Stimulated activated CD4-positive, alpha-beta T cell treated with anti-CD3 and anti-CD28 coated beads, TNF-alpha, amount 100 ng/mL, for 48 hours (primary cell): ENCODE measurements at regions not wholly inside any gene's neighbourhood (a gene's known extent, or its start where the extent isn't known, plus 50 kb on each side); places are given as distances from the start of the nearest gene placed in this dataset.

Source experiments
- DNase-seq, 3 donors: peaks; one replicate each; pipeline ENCODE4 v3.0.0-alpha.2; 2020; ENCODE audit warnings: low read depth in 3 of 3

DNA sequence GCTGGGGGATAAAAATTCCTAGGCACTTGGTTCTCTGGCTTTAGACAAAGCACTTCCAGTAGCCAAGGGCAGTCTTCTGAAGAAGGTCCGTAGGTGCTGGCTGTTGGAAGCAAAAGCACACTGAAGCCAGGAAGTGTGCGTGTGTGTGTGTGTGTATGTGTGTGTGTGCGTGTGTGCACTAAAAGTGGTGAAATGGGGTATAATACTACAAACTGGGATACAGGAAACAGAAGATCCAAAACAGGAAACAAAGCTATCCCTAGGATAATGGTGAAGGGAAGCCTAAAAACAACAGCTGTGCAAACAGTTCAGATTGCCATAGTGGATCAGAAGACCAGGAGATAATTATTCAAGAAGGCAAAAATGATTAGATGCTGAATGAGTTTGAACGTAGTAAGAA lies 103.4 kb downstream of the IL20RB start:
- DNase-seq = no peak

DNA sequence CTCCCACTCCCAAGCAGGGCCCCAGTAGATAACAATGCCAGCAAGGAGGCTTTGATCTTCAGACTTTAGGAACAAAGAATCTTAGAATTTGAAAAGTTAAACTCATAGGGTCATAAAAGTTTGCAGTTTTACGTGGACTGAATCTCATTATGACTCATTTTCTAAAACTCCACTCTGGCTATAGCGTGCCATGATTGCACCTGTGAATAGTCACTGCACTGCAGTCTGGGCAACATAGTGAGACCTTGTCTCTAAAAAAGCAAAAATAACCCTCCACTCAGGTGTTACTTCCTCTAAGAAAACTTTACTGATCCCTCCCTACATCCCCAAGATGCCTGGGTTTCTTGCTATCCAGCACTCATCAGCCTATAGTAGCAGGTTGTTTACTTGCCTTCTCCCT lies 104.5 kb downstream of the IL20RB start:
- no peak for DNase-seq

DNA sequence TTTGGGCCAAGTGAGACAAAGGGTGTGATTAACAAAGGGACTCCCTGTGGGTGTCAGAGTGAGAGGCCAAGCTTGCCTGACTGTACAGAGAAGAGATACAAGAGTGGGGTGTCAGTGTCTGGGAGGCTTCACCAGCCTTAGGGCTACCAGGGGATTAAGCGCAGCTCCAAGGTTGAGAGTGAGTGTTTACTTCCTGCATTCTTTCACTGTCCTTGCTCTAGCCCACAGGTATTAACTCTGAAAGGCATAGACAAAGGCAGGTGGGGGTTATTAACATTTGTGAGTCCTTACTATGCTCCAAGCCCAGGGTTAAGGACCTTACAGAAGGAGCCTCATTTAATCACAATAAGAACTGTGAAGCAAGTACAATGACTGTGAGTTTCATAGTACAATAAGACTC lies 107.6 kb downstream of the IL20RB start:
- DNase-seq = no peak

DNA sequence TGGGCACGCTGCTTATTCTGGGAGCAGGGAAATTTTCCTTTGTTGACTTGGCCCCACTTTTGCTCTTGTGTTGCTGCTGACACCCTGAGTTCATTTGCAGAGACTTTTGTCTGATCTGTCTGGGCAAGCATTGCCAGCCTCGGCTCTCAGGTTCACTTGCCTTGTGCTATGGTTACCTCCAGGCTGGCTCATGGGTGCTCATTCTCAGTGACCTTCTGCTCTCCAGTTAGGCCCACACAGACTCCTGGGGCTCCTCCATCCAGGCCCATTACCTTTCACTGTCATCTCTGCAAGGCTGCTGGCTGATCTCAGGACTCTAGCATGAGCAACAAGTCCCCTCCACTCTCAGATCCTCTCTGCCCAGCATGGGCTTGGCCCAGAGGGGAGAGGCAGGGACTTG lies 108.3 kb downstream of the IL20RB start:
- no peak for DNase-seq

DNA sequence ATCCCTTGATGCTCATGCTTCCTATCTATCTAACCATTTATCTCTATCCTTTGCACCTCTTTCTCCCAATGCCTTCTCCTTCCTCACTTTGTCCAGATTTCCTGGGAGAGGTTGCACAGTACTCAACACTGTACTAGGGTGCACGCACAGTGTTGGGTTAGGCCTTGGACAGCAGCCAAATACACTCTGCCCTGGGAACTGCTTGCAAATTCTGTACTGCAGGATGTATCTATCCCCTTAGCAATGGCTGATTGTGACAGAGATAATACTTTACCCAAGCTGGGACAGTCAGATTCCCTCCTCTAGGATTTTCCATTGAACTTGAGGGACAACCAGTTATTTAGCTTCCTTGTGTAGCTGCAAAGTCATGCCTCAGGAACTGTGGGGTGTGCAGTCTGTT lies 113.3 kb downstream of the IL20RB start:
- no peak for DNase-seq

DNA sequence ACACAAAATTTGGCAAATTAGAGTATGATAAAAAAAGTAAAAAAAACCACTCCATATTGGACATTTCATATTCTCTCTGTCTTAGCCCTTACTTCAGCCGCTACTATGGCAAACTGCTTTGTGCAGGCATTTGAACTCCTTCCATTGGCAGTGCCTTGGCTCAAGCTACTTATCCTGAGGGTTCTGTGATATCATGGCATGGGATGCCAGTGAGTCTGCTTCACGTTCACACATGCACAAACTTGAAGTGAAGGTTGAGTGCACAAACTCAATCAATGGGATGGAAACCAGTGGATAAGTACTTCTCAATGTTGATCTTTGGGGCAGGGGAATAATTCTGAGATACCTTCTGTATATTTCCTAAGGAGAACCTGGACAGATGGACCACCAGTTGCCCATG lies 117.2 kb downstream of the IL20RB start:
- no peak for DNase-seq

DNA sequence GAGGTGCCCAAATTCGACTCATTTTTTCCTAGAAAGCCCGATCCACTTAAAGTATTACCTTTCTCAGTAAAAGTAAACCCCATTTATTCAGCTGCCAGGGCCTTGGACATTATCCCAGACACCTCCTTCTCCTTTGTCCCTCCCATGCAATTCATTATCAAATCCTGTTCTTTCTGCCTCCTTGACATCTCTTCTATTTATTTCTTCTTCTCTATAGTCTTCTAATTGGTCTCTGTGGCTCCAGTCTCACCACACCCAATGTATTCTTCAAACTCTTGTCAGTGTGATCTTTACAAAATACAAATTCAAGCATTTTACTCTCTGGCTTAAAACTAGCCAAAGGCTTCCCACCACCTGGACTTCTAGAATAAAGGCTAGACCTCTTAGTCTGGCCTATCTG lies 120.3 kb downstream of the IL20RB start:
- no peak for DNase-seq

DNA sequence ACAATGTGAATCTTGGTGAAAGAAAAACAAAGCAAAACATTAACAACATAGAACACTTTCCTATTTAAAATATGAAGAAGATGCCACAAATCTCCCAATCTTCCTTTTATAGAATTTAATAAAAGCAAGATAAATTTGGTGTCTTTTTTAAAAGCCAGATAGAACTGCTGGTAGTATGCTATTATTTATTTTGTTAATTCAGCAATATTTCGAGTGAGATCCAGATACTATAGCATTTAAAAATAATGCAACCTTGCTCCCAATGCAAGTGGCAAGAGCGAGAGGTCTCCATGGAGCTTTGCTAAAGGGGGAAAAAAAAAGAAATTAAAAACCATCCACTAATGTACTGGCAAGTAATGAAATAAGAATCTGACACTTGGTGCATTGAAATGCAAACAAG lies 121.8 kb downstream of the IL20RB start:
- DNase-seq = no peak

DNA sequence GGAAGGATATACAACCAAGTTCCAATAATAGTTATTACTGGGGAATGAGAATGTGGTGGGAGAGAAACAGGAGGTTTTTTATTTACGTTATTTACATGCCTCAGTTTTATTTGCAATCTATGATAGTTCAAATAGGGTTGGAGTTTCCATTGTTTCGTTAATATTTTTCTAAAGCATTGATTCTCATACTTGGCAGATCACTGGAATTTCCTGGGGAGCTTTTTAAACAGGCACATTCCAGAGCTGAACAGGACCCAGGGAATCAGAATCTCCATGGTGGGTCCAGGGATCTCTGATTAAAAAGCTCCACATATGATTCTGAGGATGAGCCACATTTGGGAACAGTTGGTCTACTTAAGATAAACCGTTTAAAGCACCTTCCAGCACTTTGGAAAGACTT lies 123.9 kb downstream of the IL20RB start:
- DNase-seq = no peak

DNA sequence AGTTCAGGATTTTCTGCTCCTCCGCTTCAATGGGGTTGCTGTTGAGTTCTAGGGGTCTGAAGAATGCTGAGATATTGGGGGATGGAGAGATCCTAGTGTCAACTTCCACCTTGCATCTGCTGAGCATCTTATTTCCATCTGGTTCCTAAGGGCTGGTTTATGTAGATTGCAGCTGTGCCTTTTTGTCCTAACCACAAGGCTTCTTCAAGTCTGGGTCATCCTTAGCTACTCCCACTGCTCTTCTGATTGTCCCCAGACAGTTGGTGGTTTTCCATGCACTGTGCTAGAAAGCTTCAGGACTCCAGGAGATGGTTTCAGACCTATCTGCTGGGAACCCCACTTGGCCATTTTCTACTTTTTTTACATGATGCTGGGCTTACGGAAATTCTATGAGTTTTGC lies 125.0 kb downstream of the IL20RB start:
- no peak for DNase-seq

DNA sequence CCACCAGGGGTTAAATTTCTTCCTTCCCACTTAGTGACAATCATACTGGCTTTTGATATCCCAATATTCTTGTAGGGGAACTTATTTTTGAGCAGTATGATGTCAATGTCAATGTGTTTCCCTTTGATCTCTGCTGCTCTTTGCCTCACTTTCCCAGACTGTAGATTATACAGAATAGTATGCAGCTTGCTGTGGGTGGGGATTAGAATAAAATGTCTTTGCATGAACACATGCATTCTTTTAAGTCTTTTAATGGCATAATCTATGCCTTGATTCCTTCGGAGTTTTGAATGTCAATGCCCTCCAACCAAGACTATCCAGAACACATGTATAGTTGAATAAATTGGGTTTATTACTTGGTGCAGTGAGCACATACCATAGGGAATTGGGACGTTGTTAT lies 125.5 kb downstream of the IL20RB start:
- no peak for DNase-seq

DNA sequence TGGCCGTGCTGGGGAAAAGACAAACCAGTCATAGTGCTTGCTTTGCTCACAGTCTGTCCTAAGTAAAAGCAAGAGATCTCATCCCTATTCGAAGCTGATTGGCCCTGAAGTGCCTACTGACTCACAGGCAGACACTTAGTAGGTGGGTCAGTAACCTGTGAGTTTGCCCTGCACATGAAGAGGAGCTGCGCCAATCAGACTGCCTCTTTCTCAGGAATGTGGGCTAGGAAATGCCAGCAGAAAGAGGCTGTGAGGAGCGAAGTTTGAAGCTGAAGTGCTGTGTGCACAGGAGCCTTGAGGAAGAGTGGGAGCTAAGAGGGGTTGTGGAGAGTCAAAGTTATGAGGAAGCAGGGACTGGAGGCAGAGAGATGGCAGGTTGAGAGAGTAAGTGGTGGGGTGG lies 126.8 kb downstream of the IL20RB start:
- no peak for DNase-seq

DNA sequence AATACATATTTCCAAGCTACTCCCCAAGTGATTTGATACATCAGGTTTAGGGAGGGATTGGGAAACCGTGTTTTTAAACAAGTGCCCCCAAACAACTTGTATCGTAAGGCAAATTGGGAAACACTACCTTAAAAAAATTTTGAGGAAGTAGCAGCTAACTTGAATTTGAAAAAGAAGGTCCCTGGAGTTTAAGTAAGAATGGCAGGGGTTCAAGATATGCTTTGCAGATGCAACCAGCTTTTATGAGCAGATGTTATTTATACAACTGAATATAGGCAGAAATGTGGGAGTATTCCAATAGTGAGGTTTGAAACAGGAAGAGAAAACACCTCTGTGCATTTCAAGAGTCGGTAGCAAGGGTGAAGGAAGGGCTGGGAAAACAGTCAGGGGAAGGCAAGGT lies 139.6 kb downstream of the IL20RB start:
- DNase-seq = no peak

DNA sequence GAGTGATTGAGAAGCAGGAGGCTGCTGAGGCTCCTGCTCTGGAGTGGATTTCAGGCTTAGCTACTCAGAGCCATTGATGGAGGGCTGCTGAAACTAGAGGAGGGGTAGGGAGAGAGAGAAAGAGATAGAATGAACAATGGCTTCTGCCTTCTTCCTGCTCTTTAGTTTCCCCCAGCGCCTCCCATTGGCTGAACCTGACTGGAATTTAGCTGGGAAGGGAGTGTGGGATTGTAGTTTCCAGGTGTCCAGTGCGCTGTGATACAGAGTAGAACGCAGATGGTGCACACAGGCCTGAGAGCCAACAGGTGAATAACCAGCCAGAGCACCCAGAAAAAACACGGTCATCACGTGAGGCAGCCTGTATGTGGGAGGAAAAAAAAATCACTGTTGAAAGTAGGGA lies 140.1 kb downstream of the IL20RB start:
- DNase-seq = no peak

DNA sequence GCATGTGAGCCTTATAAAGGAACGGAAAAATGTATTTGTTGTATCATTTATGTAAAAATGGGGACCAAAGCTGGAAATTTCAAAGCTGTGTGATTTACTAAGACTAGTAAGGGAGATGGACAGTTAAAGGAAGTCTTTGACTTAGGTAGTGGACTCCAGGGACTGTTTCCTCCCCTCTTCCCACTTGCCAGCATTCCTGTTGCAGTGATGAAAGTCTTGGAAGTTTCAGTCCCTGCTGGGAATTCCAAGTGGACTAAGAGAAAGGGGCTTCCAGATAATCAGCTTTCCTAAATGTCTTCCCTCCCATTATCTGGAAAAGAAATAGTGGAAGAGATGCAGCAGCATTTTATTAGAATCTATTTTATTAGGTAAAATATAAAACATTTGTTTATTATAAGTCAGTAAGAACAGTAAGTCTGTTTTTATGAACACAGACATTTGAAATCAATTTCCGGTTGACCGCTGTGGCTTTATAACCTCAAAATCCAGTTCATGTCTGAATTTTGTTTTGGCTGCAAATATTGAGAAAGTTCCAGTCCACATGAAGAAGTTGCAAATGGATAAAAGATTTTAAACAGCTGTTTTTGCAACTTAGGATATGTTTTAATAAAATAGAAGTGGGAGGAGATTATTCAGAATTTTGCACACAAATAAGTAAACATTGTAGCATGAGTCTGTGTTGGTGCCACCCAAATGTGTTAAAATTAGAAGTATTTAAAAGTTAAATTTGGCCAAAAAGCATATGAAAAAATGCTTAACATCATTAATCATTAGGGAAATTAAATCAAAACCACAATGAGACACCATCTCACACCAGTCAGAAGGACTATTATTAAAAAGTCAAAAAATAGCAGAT lies 141.8 kb downstream of the IL20RB start:
- DNase-seq = no peak

DNA sequence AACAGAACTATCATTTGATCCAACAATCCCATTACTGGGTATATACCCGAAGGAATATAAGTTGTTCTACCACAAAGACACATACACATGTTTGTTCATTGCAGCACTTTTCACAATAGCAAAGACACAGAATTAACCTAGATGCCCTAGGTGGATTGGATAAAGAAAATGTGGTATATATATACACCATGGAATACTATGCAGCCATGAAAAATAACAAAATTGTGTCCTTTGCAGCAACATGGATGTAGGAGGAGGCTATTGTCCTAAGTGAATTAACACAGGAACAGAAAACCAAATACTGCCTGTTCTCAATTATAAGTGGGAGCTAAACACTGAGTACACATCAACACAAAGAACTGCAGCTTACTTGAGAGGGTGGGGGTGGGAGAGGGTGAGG lies 142.5 kb downstream of the IL20RB start:
- DNase-seq = no peak

DNA sequence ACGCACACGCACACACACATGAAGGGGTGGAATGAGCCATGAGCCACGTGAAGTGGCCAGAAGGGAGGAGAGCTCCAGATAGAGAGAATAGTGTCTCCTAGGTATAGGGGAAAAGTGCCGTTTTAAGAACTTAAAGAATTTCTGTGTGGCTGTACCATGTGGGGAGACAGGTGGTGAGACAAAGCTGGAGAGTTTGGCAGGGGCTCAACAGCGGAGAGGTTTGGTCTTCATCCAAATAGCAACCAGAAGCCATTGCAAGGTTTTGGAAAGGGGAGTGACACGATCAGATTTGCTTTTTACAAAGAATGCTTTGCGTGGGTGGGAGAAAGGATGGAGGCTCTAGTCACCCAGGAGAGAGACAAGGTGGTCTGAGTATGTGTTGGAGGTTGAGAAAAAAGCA lies 146.0 kb downstream of the IL20RB start:
- no peak for DNase-seq

DNA sequence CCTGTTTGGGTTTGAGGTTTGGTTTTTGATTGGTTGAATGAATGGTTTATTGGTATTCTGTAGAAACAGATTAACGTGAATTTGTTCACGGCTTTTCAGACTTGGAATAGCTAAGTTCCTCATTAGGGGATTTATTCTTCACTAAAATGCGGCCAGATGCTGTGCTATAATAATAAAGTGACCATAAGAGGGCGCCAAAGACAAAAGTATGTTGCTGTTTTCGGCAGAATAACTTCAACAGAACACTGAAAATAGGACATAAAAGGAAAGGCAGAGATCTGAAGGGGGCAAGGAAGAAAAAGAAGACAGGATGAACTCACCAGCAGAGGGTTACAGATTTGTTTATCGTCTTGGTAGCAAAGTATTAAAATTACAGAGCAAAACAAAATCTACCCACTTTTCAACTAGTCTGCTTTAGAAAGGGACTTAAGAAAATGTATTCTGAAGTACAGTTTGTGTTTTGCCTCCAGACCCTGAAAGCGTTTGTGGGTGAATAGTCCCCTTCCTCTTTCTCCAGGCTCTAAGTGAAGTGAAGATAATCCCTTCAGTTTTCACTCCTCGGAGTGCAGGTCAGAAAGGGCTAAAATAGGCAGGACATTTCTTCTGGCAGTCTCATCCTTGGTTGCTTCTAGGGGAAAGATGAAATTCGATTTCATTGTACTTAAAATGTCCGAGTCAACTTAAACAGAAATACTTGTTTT lies 147.6 kb downstream of the IL20RB start:
- no peak for DNase-seq

DNA sequence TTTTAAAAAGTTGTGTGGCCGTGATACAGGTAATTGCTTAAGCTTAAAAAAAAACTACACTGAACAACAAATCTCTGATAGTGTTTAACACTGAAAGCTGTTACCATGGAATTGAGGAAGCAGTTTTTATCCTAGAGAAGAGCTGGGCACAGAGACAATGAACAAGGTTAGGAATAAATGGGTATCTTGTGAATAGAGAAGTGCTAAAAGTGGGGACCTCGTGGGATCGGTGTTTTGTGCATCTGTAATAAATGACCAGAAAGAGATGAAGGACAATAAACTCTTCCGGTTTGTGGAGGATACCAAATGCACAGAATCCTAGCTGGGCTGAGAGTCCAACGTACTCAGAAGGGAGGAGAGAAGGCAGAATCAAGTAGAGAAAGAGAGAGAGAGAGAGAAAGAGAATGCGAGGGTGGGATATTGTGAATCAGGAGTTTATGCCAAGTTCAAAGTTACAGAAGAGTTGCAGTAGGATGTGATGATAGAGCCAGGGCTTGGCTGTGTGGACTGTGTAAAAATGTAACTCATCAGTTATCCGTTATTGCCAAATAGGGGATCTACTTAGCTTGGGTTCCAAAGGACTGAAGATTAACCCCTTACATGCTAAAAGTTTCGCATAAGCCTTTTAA lies 148.9 kb downstream of the IL20RB start:
- DNase-seq = no peak

DNA sequence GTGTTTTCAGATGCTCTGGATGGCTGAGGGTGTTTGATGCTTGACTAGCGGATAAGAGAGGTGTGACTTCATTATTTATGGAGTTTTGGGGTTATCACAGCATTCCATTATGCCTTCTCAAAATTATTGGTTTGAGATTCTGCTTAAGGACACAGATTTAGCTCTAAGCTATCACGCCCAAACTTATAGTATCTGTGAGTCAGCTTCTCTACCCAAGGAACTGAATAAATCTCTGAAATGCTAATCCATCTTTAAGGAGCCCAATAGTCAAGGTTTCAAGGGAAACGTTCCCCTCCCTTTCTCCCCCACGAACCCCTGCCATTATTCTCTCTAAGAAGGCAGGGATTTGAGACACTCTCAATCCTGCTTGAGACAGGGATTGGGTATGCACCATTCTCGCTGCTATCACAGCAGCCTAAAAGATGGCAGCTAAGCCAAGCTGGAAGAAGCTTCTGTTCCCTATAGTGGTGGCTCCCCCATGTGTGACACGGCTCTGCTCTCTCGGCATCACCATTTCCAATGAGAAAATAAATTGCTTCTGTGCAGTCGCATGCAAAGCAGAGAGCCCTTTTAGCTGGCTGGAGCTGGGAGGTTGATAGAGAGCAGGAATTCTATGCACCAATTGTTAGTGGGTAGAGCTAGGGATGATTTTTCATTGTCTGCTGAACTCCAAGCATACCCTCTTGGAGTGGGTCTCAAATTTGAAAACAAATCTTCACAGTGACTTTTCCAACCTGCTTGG lies 151.1 kb downstream of the IL20RB start:
- DNase-seq = no peak

DNA sequence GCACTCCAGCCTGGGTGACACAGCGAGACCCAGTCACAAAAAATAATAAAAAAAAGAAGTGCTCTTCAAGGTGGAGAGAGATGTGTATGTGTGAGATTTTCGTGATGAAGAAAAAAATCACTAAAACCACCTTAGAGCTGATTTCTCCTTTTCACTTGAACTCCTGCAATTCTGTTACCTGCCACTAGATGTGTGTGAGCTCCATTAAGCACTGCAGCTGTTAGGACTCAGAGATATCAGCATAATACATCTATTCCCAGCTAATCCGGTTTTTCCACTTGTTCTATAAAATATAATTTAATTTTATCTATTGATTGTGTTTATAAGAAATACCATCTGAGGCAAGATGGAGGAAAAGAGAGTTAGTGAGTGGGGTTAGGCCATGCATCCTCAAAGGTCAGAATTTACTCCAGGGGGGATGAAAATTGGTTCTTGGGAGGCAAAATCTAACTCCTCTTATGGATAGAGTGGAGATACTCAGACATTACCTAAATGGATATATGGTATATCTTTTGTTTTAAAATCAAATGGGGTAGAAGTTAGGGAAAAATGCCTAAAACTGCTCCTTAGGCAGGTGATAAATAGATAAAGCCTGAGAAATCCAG lies 152.7 kb downstream of the IL20RB start:
- DNase-seq = no peak

DNA sequence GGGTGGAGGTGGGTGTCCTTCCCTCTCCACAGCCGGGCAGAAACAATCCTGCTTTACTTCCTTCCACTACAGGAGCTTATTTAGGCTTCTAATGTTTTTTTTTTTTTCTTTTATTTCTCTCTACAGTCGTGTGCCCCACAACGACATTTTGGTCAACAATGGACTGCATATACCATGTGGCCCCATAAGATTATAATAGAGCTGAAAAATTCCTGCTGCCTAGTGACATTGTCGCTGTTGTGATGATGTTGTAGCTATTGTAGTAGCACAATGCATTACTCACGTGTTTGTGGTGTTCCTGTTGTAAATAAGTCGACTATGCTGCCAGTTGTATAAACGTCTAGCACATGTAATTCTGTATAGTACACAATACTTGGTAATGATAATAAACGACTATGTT lies 153.7 kb downstream of the IL20RB start:
- no peak for DNase-seq
